A673 (cell line): ENCODE measurements at regions not wholly inside any gene's neighbourhood (a gene's known extent, or its start where the extent isn't known, plus 50 kb on each side); places are given as distances from the start of the nearest gene placed in this dataset.

Experiments
- CTCF ChIP-seq: fragments of 300-800, 200-600 bp; sonication (generic); conservative IDR thresholded peaks from 2 replicates; pipeline ENCODE4 v1.5.1; 2017; ENCODE audit warnings: low read depth, mild to moderate bottlenecking, antibody characterized with exemption, low read length, moderate library complexity, mixed read lengths
- EZH2 ChIP-seq: fragments of 200-600 bp; sonication (generic); IDR thresholded peaks from 2 replicates; pipeline ENCODE4 v1.6.1; 2017; ENCODE audit warnings: borderline replicate concordance, low read depth, mild to moderate bottlenecking, mixed read lengths, antibody characterized with exemption, low read length; ENCODE audit not compliant: poor library complexity, severe bottlenecking

- TF ChIP-seq CTCF (no peak), EZH2 (no peak)
Measured at GRCh38 chr20:7387638-7388193, 552.5 kb downstream of the HAO1 start.
